ENCODE measurements at regions not wholly inside any gene's neighbourhood (a gene's known extent, or its start where the extent isn't known, plus 50 kb on each side); places are given as distances from the start of the nearest gene placed in this dataset.

DNA sequence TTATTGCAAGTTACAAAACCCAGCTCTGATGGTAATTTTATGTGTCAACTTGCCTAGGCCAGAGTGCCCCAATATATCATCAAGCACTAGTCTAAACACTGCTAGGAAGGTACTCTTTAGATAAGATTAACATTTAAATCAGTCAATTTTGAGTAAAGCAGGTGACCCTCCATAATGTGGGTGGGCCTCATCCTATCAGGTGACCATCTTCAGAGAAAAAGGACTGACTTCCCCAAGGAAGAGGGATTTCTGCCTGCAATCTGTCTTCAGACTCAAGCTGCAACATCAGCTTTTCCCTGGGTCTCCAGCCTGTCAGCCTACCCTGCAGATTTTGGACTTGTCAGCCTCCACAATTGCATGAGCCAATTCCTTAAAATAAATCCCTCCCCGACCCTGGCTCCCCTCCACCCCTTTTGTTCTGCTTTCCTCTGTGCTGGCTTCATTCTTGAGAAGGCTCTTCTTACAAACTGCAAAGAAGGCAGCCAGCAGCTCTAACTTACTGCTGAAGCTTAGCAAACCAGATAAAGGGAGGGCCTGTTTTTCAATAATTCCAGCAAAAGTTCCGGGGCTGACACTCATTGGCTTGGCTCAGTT lies 56.4 kb upstream of the RUNX3 start:
- DNase-seq (ENCODE audit: low spot score): no peak

DNA sequence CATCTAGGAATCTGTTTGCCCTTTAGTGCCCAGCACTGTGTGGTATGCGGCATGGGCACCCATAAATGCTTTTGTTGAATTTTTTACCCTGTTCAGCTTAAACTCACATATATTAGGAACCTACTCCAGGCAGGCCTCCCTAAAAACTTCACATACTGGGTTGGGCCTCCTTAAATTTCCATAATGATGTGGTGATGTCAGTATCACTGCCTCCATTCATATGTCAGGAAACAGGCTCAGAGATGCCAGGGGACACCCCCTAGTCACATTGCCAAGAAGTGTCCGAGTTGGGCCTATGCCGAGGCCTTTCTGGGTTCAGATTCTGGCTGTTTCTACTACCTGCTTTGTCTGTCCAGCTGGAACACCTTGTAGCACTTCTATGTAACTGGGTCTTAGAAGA lies 55.7 kb upstream of the RUNX3 start:
- DNase-seq (ENCODE audit: low spot score): no peak

DNA sequence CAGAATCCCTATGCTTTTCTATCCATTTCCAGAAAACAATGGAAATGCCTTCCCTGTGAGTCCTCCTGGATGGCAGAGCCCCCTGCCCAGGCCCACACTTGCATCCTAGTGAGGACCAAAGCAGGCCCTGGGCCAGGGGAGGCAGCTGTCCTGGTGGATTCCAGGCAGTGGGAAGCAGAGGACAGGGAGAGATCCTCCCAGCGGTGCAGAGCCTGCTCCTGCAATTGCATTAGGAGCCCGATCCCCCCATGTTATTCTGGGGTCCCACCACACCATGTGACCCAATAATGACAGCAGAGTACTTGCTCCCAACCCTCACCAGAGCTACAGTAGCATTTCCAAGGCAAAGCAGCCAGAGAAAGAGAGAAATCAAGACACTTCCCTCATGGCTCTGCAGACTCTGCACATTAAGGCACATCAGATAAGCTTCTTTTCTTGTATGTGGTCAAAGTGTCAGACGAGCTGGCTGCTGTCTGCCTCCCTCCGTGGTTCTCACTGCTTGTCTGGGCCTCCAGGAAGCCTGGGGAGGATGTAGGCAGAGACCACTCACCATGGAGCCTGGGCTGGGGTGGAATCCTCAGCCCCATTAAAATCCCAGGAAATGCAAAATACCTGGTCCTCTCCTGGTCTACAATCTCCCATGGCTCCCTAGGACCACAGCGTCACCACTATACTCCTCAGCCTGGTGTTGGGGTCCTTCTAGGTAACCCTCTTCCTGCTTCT lies 54.9 kb upstream of the RUNX3 start:
- DNase-seq (ENCODE audit: low spot score): no peak

DNA sequence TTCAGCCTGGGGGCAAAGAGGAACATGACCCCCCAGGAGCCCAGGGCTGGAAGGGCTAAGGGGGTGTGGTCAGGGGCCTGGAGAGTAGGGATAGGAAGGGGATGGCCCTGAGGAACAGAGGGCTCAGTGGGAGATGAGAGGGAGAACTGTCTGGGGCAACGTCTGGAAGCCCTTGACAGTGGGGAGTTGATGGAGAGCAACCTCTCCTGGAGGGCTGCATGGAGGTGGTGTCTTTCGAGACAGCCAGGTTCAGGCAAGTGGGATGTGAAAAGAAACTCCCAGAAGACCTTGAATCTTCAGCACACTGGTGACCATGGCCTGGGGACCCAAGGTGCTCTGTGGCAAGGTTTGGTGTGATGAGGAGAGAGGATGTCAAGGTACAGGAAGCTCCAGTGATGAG lies 54.2 kb upstream of the RUNX3 start:
- no peak for DNase-seq (ENCODE audit: low spot score)

DNA sequence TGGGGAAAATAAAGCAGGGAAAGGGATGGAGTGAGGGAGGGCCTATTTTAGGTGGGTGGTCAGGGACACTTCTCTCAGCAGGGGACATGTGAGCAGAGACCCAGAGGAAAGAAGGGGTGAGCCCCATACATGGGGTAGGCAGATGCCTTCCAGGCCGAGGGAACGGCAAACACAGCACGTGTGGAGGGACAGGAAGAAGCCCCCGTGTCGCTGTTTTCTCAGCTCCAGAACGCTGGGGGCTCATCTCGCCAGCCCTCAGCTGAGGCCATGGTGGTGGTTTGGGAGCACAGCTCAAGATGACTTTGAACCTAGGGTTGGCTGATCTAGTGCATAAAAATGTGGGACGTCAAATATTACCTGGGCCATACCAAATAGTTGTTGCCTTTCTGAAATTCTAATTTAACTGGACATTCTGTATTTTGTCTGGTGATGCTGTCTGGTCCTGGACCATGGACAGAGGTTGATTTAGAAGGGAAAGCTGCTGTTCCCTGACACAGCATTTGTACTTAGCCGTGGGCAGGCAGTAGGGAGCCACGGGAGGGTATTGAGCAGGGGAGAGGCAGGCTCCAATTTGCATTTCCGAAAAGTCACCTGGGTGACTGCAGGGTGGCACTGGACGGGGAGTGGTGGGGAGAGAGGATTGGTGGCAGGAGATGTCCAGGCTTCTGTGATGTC lies 53.1 kb upstream of the RUNX3 start:
- no peak for DNase-seq (ENCODE audit: low spot score)

DNA sequence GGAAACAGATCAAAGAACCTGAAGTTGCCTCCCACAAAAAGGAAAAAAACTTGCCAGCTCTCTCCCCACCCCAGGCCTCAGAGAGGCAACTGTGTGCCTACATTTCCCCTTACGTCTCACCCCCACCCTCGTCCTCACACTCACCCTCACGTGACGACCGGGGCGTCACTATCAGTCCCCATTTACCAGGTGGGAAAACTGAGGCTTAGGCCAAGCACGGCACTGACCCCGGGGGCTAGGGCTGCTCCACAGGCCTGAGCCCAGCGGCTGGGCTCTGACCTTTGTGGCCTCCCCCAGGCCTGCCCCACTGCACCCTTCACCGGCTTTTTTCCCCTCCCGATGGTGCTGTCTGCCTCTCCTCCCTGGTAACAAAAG lies 51.5 kb upstream of the RUNX3 start:
- no peak for DNase-seq (ENCODE audit: low spot score)

DNA sequence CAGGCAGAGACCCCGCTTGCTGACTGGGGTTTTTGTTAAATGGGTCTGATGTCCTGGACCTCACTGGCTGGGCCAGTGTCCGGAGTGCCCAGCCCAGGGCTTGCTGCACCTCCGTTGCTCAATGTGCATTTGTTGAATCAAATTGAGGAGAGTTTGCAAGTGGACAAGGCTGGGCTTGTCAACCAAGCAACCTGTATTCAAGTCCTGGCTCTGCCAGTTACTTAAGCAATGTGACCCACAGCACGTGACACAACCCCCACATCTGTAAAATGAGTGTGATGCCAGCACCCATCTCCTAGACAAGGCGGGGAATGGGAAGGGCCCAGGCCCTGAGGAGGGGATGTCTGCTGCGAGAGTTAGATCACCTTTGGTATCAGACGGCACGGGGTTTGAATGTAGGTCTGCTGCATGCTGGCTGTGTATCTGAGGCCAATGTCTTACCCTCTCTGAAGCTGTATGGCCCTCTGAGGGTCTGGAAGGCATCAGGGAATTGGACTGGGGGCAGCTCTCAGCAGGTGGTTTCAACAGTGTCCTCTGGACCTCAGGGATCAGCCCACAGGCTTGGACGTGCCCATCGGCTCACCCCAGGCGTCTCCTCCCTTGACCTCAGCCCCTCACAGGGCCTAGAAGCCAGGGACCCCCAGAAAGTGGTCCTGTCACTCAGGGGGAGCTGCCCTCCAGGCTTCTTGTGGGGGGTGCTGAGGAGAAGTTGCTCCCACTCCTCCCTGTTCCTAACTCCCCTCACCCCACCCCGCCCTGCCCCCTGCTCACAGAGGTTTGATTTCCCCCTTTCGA lies 51.0 kb upstream of the RUNX3 start:
- no peak for DNase-seq (ENCODE audit: low spot score)
